ENCODE measurements at regions not wholly inside any gene's neighbourhood (a gene's known extent, or its start where the extent isn't known, plus 50 kb on each side); places are given as distances from the start of the nearest gene placed in this dataset.

DNA sequence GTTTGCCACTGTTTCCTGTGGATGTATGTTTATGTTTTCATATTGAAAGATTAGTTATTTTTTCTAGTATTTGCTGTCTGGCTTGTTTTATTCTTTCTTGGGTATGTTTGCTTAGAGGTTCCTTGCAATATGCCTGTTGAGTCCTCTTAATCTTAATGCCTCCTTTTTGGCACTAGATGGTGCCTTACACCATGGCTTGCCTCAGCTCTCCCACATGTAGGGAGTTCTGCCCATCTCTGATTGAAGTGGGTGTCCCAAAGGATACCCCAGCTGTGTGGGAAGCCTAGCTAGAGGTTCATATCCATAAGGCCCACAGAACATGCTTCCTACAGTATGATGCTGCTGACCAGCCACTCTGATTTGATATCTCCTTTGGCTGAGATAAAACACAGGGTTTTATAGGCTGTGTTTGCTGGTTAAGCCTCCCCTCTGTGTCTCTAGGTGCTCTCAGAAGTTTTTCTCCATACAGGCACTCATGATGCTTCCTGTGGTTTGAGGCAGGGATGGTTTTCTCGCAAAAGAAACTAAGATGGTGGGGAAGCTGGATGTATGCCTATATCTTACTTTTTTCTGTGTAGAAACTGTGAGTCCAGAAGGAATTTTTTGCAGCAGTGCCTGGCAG lies 162.4 kb downstream of the ASB9 start:
- H3K9ac ChIP-seq (ENCODE audit: low read depth, low read length, poor library complexity, severe bottlenecking): no peak overlapping the region
- H3K4me3 ChIP-seq (ENCODE audit: low read length, poor library complexity, severe bottlenecking): no peak overlapping the region
- H3K4me1 ChIP-seq (ENCODE audit: insufficient read depth, low read length, poor library complexity, severe bottlenecking): no peaks in the 10 kb centered on the region
- no peak overlapping the region for H2AFZ ChIP-seq (ENCODE audit: low read length)
- no peaks in the 10 kb centered on the region for H3K36me3 ChIP-seq (ENCODE audit: insufficient read depth, low read length)
- H3F3A ChIP-seq (ENCODE audit: low read depth): no peaks in the 10 kb centered on the region
- no peaks in the 10 kb centered on the region for H4K20me1 ChIP-seq (ENCODE audit: insufficient read depth, low read length, poor library complexity, severe bottlenecking)
- no peaks in the 10 kb centered on the region for H3K27me3 ChIP-seq (ENCODE audit: insufficient read depth, low read length, poor library complexity, severe bottlenecking)
- no peak overlapping the region for H3K4me2 ChIP-seq (ENCODE audit: low read depth, low read length, poor library complexity, severe bottlenecking)
- no peaks in the 10 kb centered on the region for H3K9me3 ChIP-seq (ENCODE audit: insufficient read depth, low read depth, low read length)
- no peaks in the 10 kb centered on the region for H3K9me2 ChIP-seq (replicated peaks; ENCODE audit: low read depth, low read length)
- H3K79me2 ChIP-seq (ENCODE audit: insufficient read depth, low read length): no peaks in the 10 kb centered on the region
- TF ChIP-seq, protein P1, sequence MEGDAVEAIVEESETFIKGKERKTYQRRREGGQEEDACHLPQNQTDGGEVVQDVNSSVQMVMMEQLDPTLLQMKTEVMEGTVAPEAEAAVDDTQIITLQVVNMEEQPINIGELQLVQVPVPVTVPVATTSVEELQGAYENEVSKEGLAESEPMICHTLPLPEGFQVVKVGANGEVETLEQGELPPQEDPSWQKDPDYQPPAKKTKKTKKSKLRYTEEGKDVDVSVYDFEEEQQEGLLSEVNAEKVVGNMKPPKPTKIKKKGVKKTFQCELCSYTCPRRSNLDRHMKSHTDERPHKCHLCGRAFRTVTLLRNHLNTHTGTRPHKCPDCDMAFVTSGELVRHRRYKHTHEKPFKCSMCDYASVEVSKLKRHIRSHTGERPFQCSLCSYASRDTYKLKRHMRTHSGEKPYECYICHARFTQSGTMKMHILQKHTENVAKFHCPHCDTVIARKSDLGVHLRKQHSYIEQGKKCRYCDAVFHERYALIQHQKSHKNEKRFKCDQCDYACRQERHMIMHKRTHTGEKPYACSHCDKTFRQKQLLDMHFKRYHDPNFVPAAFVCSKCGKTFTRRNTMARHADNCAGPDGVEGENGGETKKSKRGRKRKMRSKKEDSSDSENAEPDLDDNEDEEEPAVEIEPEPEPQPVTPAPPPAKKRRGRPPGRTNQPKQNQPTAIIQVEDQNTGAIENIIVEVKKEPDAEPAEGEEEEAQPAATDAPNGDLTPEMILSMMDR (conservative IDR thresholded peaks at IDR 0.05; ENCODE audit: low read length): peak; percentile 27; the same call in 1 of the 2 replicates
- TF ChIP-seq EZH2phosphoT487 (IDR thresholded peaks at IDR 0.05; ENCODE audit: borderline replicate concordance): no peak

DNA sequence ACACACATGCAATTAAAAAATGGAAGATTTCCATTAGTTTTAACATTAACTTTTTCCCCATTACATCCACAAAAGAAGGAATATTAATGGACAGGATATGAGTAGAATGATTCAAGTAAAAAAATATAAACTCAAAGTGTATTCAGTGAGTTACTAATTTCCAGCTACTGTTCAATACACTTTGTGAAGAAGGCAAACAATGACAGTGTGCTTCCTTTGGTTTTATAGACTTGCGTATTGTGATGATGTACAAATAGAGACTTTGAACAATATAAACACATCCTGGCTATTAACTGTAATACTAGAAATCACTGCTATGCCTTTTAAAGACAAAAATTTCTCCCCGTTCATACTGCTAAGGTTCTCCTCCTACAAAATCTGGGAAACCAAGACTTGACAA lies 171.4 kb downstream of the ASB9 start:
- TF ChIP-seq, protein P1 (conservative IDR thresholded peaks at IDR 0.05; ENCODE audit: low read length): no peak
- TF ChIP-seq EZH2phosphoT487 (IDR thresholded peaks at IDR 0.05; ENCODE audit: borderline replicate concordance): no peak
- Histone ChIP-seq H3K4me2 (ENCODE audit: low read depth, low read length, poor library complexity, severe bottlenecking) (no peak overlapping the region), H3K36me3 (ENCODE audit: insufficient read depth, low read length) (no peaks in the 10 kb centered on the region), H3K9ac (ENCODE audit: low read depth, low read length, poor library complexity, severe bottlenecking) (no peak overlapping the region), H3K79me2 (ENCODE audit: insufficient read depth, low read length) (no peaks in the 10 kb centered on the region), H4K20me1 (ENCODE audit: insufficient read depth, low read length, poor library complexity, severe bottlenecking) (no peaks in the 10 kb centered on the region), H3K4me3 (ENCODE audit: low read length, poor library complexity, severe bottlenecking) (no peak overlapping the region), H3F3A (ENCODE audit: low read depth) (no peaks in the 10 kb centered on the region), H3K27me3 (ENCODE audit: insufficient read depth, low read length, poor library complexity, severe bottlenecking) (no peaks in the 10 kb centered on the region), H3K9me3 (ENCODE audit: insufficient read depth, low read depth, low read length) (no peaks in the 10 kb centered on the region), H2AFZ (ENCODE audit: low read length) (no peak overlapping the region), H3K9me2 (replicated peaks; ENCODE audit: low read depth, low read length) (no peaks in the 10 kb centered on the region), H3K4me1 (ENCODE audit: insufficient read depth, low read length, poor library complexity, severe bottlenecking) (no peaks in the 10 kb centered on the region)

DNA sequence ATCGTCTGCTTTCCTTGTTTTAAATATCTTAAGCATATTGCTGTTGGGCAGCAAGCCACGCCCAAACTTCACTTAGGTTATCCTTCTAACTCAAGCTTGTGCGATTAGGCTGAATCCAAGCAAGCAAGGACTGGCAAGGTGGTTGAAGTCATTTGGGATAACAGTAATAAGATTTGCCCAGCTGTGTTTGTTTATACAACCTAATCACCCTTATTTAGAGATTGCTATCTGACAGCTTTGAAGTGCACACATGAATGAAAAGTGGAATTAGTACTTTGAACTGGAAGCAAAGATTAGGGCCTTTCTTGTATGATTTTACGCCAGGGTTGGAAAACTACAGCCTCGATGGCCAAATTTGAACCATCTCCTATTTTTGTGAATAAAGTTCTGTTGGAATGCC lies 182.1 kb downstream of the ASB9 start:
- no peaks in the 10 kb centered on the region for H3K9me3 ChIP-seq (ENCODE audit: insufficient read depth, low read depth, low read length)
- no peaks in the 10 kb centered on the region for H3K4me1 ChIP-seq (ENCODE audit: insufficient read depth, low read length, poor library complexity, severe bottlenecking)
- no peaks in the 10 kb centered on the region for H3K36me3 ChIP-seq (ENCODE audit: insufficient read depth, low read length)
- no peak overlapping the region for H3K4me2 ChIP-seq (ENCODE audit: low read depth, low read length, poor library complexity, severe bottlenecking)
- no peaks in the 10 kb centered on the region for H3K79me2 ChIP-seq (ENCODE audit: insufficient read depth, low read length)
- no peaks in the 10 kb centered on the region for H3K27me3 ChIP-seq (ENCODE audit: insufficient read depth, low read length, poor library complexity, severe bottlenecking)
- no peaks in the 10 kb centered on the region for H3K9me2 ChIP-seq (replicated peaks; ENCODE audit: low read depth, low read length)
- TF ChIP-seq, protein P1 (conservative IDR thresholded peaks at IDR 0.05; ENCODE audit: low read length): no peak
- no peak for TF ChIP-seq EZH2phosphoT487 (IDR thresholded peaks at IDR 0.05; ENCODE audit: borderline replicate concordance)
- H3K9ac ChIP-seq (ENCODE audit: low read depth, low read length, poor library complexity, severe bottlenecking): no peak overlapping the region
- H3K4me3 ChIP-seq (ENCODE audit: low read length, poor library complexity, severe bottlenecking): no peak overlapping the region
- H3F3A ChIP-seq (ENCODE audit: low read depth): no peaks in the 10 kb centered on the region
- H2AFZ ChIP-seq (ENCODE audit: low read length): no peak overlapping the region
- H4K20me1 ChIP-seq (ENCODE audit: insufficient read depth, low read length, poor library complexity, severe bottlenecking): no peaks in the 10 kb centered on the region

Data from Loucy (cell line).